Heart left ventricle (tissue), 16 donors: ENCODE measurements at regions not wholly inside any gene's neighbourhood (a gene's known extent, or its start where the extent isn't known, plus 50 kb on each side); places are given as distances from the start of the nearest gene placed in this dataset.

ENCODE experiments used
- ATAC-seq, 4 donors: fragments of 200-7000 bp; cut with Tn5 transposase; one replicate each; pipeline ENCODE4 v1.9.1; 2020 to 2022; ENCODE audit warnings: moderate library complexity in 4 of 4, mild to moderate bottlenecking in 3 of 4, moderate number of reproducible peaks in 1 of 4
- DNase-seq, 5 donors: peaks; one replicate each; pipeline ENCODE4 v3.0.0-alpha.2; 2020
- H3K27ac ChIP-seq, 12 donors: fragments of 200-600 bp; sonication (generic) in 4 of 12; one replicate each; pipeline versions ENCODE4 v1.5.0 to v1.8.0; 2016 to 2022; ENCODE audit warnings: mild to moderate bottlenecking in 2 of 12
- H3K27me3 ChIP-seq, 9 donors: fragments of 200-600 bp; sonication (generic) in 2 of 9; one replicate each; pipeline versions ENCODE4 v1.5.1 to v1.8.0; 2016 to 2022; ENCODE audit warnings: mild to moderate bottlenecking in 3 of 9
- H3K36me3 ChIP-seq, 9 donors: fragments of 200-600 bp; sonication (generic) in 2 of 9; one replicate each; pipeline versions ENCODE4 v1.5.0 to v1.8.0; 2018 to 2022; ENCODE audit warnings: mild to moderate bottlenecking in 2 of 9
- H3K4me1 ChIP-seq, 12 donors: fragments of 200-600 bp; sonication (generic) in 4 of 12; one replicate each; pipeline versions ENCODE4 v1.5.0 to v1.8.0; 2016 to 2022; ENCODE audit warnings: mild to moderate bottlenecking in 3 of 12
- H3K4me3 ChIP-seq, 12 donors: fragments of 200-600 bp; sonication (generic) in 4 of 12; one replicate each; pipeline versions ENCODE4 v1.5.0 to v1.8.0; 2017 to 2022; ENCODE audit warnings: mild to moderate bottlenecking in 9 of 12, moderate library complexity in 4 of 12
- H3K9me3 ChIP-seq, 12 donors: fragments of 200-600 bp; sonication (generic) in 4 of 12; one replicate each; pipeline versions ENCODE4 v1.5.0 to v1.8.0; 2016 to 2022; ENCODE audit warnings: mild to moderate bottlenecking in 1 of 12
- CTCF ChIP-seq, 12 donors: fragments of 200-600 bp; sonication (generic) in 4 of 12; IDR thresholded peaks; one replicate each; pipeline versions ENCODE4 v1.5.0 to v1.8.0; 2018 to 2022; ENCODE audit warnings: antibody characterized with exemption in 12 of 12, mild to moderate bottlenecking in 5 of 12
- POLR2A ChIP-seq, 2 donors: fragments of 450-650 bp; IDR thresholded peaks; one replicate each; pipeline ENCODE4 v1.6.1; 2017; ENCODE audit warnings: antibody characterized with exemption in 2 of 2, mild to moderate bottlenecking in 2 of 2, moderate library complexity in 2 of 2
- WGBS, 4 donors: extraction: QIAGEN DNeasy Blood & Tissue Kit in 2 of 4; methylation state at CpG; one replicate each; pipeline versions ENCODE4 v1.1.5 to v1.1.7; 2013 to 2018; 5-methylcytosine and 5-hydroxymethylcytosine counted together
- intact Hi-C, 10 donors: fragments of 100-400 bp; cut with DNase I; formaldehyde crosslinking; loops; one replicate each; pipeline versions ENCODE4 v1.11.1 to v1.14.2; 2022
- donor health status: ischemic (EF 13 %, LVEDD 7.1; RV severe dilation, severe dysfunction).
- donor health status: healthy with polysubstance abuse.
- donor health status: DM: no; HTN: yes; CAD: no.
- donor health status: DM: no; HTN: no; CAD: no.
- donor health status: ischemic (EF 25% LVEDD 6.9; RV normal size, moderate dysfunction).
- donor health status: ischemic (EF 25% LVEDD 5.7; RV mildly dilated, moderate dysfunction).
- donor health status: healthy.
- donor health status: DM: yes; HTN: yes; CAD: no.
- donor health status: ischemic (EF 35%, LVEDD 5.7; RV mildly dilated, moderate dysfunction).
- donor health status: nonischemic (EF 11% LVEDD 7.7; RV severe dilation, severe dysfunction).
- donor health status: DM: yes; HTN: yes; CAD: no.
- donor health status: PGD.
- donor health status: ischemic (EF 29% LVEDD 5.4; RV normal size, mild dysfunction).
- donor health status: nonischemic (EF 23%, LVEDD 6.1; RV moderate dilation, normal function).

DNA sequence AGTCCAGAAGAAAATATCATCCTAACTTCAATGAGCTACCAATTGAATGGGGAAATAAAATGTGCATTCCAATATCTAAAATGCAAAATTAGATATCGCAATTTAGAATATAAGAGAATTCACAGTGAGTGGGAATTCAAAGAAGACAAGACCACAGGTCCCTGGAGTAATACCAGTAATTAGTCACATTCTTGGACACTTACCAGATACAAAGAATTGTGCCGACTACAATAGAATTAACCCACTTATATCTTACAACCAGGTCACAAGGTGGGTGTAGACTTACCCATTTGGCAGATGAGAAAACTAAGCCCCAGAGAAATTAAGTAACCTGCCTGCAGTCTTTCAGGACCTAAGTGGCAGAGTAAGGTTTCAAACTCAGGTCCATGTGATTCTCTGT, 84.3 kb upstream of the C1QTNF7 start:
- intact Hi-C loops = loop anchor here in 1 of 10 donors (10.0 kb wide), 1 partner anchor 111 kb away; no protein-coding TSS in a partner anchor
- ATAC-seq (no peak), DNase-seq (no peak)
- Histone ChIP-seq H3K4me1 (peaks cover 0 to 18% (median 0%) of the 10 kb centered on the region in 12 donors), H3K27me3 (no peaks in the 10 kb centered on the region), H3K27ac (no peak overlapping the region), H3K9me3 (no peaks in the 10 kb centered on the region), H3K36me3 (no peaks in the 10 kb centered on the region), H3K4me3 (no peak overlapping the region)
- no peak for TF ChIP-seq POLR2A (IDR thresholded peaks at IDR 0.05)
- TF ChIP-seq CTCF (IDR thresholded peaks at IDR 0.05) = no peak
- 25 to 28% (median 26%) methylated on average over 2 of the region's 2 CpGs for WGBS, 4 donors

- intact Hi-C loops = loop anchor here in 1 of 10 donors (10.0 kb wide), 1 partner anchor 111 kb away; no protein-coding TSS in a partner anchor
- no peak overlapping the region for H3K27ac ChIP-seq
- H3K27me3 ChIP-seq = no peaks in the 10 kb centered on the region
- 50 to 66% (median 58%) methylated on average over 2 of the region's 2 CpGs for WGBS, 4 donors
- no peak overlapping the region for H3K4me3 ChIP-seq
- TF ChIP-seq POLR2A (IDR thresholded peaks at IDR 0.05) (no peak), CTCF (IDR thresholded peaks at IDR 0.05) (no peak)
- no peak for DNase-seq
- peak in 2 of 4 donors; percentile 37 to 83 for ATAC-seq
- H3K9me3 ChIP-seq = no peaks in the 10 kb centered on the region
- no peaks in the 10 kb centered on the region for H3K36me3 ChIP-seq
- peaks cover 0 to 20% (median 0%) of the 10 kb centered on the region in 12 donors for H3K4me1 ChIP-seq
Measured at GRCh38 chr4:15344041-15344440, 83.8 kb upstream of the C1QTNF7 start.

DNA sequence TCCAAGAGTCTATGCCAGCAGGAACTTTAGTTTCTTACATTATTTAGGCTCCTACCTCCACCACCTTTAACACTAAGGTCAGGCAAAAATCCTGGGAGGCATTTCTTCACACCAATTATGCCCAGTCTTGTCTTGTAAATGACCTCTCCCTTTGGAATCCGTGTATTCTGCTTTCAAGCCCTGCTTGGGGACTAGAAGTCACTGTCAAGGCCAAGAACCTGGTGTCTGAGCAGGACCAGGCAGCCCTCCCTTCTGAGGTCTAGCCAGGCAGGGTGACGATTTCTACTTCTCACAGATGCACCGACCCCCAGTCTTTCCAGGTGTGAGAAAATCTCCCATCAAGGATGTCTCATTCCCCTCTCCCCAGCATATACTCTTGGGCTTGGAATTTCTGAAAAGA, 82.7 kb upstream of the C1QTNF7 start:
- WGBS, 4 donors = 43 to 58% (median 51%) methylated on average over 3 of the region's 3 CpGs
- no peak for ATAC-seq
- H3K4me1 ChIP-seq = peaks cover 0 to 20% (median 0%) of the 10 kb centered on the region in 12 donors
- intact Hi-C loops = loop anchor here in 1 of 10 donors (10.0 kb wide), 1 partner anchor 110 kb away; no protein-coding TSS in a partner anchor
- no peak overlapping the region for H3K4me3 ChIP-seq
- no peak overlapping the region for H3K27ac ChIP-seq
- no peak for DNase-seq
- no peak for TF ChIP-seq POLR2A (IDR thresholded peaks at IDR 0.05)
- TF ChIP-seq CTCF (IDR thresholded peaks at IDR 0.05) = no peak
- H3K9me3 ChIP-seq = no peaks in the 10 kb centered on the region
- H3K36me3 ChIP-seq = no peaks in the 10 kb centered on the region
- H3K27me3 ChIP-seq = no peaks in the 10 kb centered on the region

- DNase-seq (no peak), ATAC-seq (no peak)
- intact Hi-C loops = loop anchor here in 1 of 10 donors (10.0 kb wide), 1 partner anchor 107 kb away; no protein-coding TSS in a partner anchor
- TF ChIP-seq CTCF (IDR thresholded peaks at IDR 0.05) (no peak), POLR2A (IDR thresholded peaks at IDR 0.05) (no peak)
- Histone ChIP-seq H3K36me3 (no peaks in the 10 kb centered on the region), H3K4me1 (peaks cover 0 to 30% (median 0%) of the 10 kb centered on the region in 12 donors), H3K4me3 (no peak overlapping the region), H3K9me3 (no peaks in the 10 kb centered on the region), H3K27me3 (no peaks in the 10 kb centered on the region), H3K27ac (no peak overlapping the region)
- 28 to 35% (median 31%) methylated on average over 1 of the region's 1 CpG for WGBS, 4 donors
Measured at GRCh38 chr4:15348236-15348635, 79.6 kb upstream of the C1QTNF7 start.
